T-helper 1 cell treated with Interleukin-12 subunit alpha and Interleukin-12 subunit beta and Interleukin-4 antibody, amounts not matched to agents 30 μg/mL and 1 μg/mL, for 36 hours (primary cell): ENCODE measurements at regions not wholly inside any gene's neighbourhood (a gene's known extent, or its start where the extent isn't known, plus 50 kb on each side); places are given as distances from the start of the nearest gene placed in this dataset.

Experiments
- H3K27ac Mint-ChIP-seq: one replicate; pipeline ENCODE4 v1.8.0; 2021; ENCODE audit warnings: mild to moderate bottlenecking, mixed read lengths
- H3K27me3 Mint-ChIP-seq: one replicate; pipeline ENCODE4 v1.8.0; 2021; ENCODE audit warnings: low read depth, mixed read lengths
- H3K36me3 Mint-ChIP-seq: one replicate; pipeline ENCODE4 v1.8.0; 2021; ENCODE audit warnings: low read depth, mixed read lengths
- H3K4me1 Mint-ChIP-seq: one replicate; pipeline ENCODE4 v1.8.0; 2021; ENCODE audit warnings: low read depth, mixed read lengths
- H3K4me3 Mint-ChIP-seq: one replicate; pipeline ENCODE4 v1.8.0; 2021; ENCODE audit warnings: mild to moderate bottlenecking, moderate library complexity, mixed read lengths
- H3K9me3 Mint-ChIP-seq: one replicate; pipeline ENCODE4 v1.8.0; 2021; ENCODE audit warnings: mixed read lengths

DNA sequence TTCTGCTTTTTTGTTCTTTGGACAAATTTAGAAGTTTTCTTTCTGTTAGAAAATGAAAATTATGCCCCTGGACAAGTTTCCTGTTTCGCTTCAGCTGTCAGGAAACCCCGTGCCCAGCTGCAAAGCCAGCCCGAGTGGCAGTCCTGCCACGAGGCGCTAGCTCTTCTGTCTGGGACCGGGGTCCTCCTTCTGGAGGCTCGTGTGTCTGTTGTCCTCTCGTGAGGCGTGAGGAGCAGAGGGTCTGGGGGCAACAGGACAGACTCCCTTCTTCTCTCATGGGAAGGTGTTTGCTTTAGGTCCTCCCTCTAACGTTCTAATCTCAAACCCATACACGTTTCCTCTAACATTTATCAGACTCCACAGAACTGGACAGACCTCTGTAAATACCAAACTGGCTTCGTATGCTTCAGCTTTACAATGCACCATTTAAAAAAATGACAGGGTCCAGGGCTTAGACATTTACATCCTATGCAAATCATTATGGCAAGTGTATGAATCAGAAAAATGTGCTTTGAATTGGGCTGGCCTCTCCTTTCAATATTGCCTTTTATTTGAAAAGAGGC, 184.5 kb upstream of the SHH start:
- Mint-ChIP-seq H3K27ac (no peak overlapping the region), H3K36me3 (peaks cover 2% of the 10 kb centered on the region), H3K27me3 (peaks cover 44% of the 10 kb centered on the region), H3K4me3 (no peak overlapping the region), H3K9me3 (no peaks in the 10 kb centered on the region), H3K4me1 (peaks cover 18% of the 10 kb centered on the region)

DNA sequence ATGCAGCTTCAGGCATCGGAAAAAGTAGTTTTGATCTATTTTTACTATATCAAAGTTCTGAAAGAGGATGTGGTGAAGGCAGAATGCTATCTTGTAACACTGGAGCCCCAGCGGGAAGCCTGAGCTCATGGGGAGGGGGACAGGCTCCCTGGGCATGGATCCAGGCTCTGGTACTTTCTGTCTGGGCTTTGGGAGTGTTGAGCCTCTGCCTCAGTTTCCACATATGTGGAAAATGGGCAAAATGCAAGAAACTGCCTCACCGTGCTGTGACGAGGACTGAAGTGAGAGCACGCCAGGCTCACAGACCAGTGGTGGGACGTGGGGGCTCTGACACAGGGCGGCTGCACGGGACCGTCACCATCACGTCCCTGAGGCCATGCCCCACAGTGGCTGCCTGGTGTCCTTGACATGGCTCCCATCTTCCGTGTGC, 182.9 kb upstream of the SHH start:
- Mint-ChIP-seq H3K27me3 (peaks cover 40% of the 10 kb centered on the region), H3K27ac (no peak overlapping the region), H3K4me1 (peaks cover 18% of the 10 kb centered on the region), H3K4me3 (no peak overlapping the region), H3K36me3 (peaks cover 2% of the 10 kb centered on the region), H3K9me3 (no peaks in the 10 kb centered on the region)

DNA sequence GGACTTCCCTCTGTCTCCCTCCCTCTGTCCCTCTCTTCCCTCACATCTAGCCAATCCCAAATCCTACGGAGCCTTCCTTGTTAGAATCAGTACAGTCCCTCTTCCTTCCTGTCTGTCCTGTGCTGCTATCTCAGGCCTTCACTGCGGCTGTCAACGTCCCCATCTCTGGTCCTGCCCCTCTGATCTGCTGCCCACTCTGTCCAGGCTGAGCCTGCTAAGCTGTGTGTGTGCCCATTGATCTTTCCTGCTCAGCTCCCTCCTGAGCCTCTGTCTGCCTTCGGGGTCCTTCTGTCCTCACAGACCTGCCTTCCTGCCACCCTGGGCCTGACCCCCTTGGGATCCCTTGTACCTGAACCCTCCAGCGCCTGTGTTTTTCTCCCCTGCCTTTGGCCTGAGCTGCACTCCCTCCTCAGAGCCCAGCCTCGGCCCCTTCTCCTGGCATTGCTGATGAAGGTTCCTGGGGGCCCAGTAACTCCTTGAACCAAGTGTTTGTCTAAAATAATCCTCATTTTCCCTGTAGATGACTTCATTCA, 182.1 kb upstream of the SHH start:
- Mint-ChIP-seq H3K36me3 (peaks cover 2% of the 10 kb centered on the region), H3K4me3 (no peak overlapping the region), H3K27ac (no peak overlapping the region), H3K9me3 (peaks cover 5% of the 10 kb centered on the region), H3K27me3 (peaks cover 40% of the 10 kb centered on the region), H3K4me1 (peaks cover 18% of the 10 kb centered on the region)

DNA sequence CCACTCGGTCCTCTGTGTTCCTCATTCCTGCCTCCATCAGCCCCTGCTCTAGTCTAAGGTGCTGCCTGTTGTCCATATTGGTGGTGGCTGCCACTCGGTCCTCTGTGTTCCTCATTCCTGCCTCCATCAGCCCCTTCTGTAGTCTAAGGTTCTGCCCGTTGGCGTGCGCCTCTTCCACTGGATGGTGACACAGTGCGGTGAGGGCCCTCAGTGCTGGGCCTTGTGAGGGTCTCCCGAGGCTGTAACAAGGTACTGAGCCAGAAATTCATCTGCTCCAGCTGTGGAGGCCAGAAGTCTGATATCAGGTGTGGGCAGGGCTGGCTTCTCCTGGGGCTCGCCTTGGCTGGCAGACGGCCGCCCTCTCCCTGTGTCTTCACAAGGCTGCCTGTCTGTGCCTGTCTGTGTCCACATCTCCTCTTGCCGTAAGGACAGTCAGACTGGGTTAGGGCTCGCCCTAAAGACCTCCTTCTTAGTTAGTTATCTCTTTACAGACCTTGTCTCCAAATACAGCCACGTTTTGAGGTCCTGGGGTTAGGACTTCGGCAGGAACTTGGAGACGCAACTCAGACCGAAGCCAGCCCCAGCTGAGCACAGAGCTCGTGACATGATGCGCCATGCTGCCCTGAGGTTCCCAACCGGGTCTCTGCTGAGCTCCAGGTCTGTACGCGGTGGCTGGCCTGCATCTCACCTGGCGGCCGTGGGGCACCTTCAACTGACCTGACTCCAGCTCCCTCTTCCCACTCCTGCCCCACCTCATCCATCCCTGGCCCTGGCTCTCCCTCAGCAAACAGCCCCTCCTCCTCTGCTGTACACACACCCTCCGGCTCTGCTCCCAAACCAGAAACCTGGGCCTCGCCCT, 181.4 kb upstream of the SHH start:
- peaks cover 18% of the 10 kb centered on the region for H3K4me1 Mint-ChIP-seq

DNA sequence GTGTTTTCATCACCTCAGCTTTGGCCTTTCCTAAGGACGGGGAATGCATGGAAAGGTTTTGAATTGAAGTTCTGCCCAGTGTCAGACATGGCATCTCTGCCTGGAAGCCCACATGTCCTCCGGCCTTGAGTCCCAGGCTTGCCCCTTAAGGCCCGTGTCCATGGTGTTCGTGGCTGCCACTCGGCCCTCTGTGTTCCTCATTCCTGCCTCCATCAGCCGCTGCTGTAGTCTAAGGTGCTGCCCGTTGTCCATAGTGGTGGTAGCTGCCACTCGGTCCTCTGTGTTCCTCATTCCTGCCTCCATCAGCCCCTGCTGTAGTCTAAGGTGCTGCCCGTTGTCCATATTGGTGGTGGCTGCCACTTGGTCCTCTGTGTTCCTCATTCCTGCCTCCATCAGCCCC, 180.7 kb upstream of the SHH start:
- Mint-ChIP-seq H3K4me1 (peaks cover 16% of the 10 kb centered on the region), H3K27me3 (peaks cover 39% of the 10 kb centered on the region), H3K9me3 (peaks cover 6% of the 10 kb centered on the region), H3K36me3 (peaks cover 2% of the 10 kb centered on the region), H3K4me3 (no peak overlapping the region), H3K27ac (no peak overlapping the region)

More for the DNA sequence above, 181.4 kb upstream of the SHH start:
- Mint-ChIP-seq H3K9me3 (peaks cover 6% of the 10 kb centered on the region), H3K4me3 (no peak overlapping the region), H3K27ac (no peak overlapping the region), H3K27me3 (peaks cover 40% of the 10 kb centered on the region), H3K36me3 (peaks cover 2% of the 10 kb centered on the region)

DNA sequence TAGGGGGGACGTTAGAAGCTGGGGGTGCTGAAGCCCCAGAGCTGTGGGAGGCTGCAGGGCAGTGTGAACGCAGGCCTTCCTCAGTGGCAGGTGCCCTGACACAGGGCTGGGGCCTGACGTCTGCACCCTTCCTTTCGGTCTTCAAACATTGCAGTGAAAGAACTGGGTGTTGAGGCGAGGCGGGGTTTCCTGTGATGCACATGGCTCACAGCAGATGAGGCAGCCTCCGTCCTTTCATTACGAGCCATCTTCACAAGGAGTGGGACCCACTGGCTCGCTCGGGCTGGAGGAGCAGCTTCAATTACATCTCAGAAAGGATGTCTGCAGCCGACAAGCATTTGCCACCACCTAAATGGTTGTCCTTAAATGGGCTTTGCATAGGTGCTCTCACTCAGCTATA, 180.3 kb upstream of the SHH start:
- H3K36me3 Mint-ChIP-seq: peaks cover 2% of the 10 kb centered on the region
- peaks cover 12% of the 10 kb centered on the region for H3K4me1 Mint-ChIP-seq
- peaks cover 6% of the 10 kb centered on the region for H3K9me3 Mint-ChIP-seq
- H3K4me3 Mint-ChIP-seq: no peak overlapping the region
- no peak overlapping the region for H3K27ac Mint-ChIP-seq
- H3K27me3 Mint-ChIP-seq: peaks cover 37% of the 10 kb centered on the region

DNA sequence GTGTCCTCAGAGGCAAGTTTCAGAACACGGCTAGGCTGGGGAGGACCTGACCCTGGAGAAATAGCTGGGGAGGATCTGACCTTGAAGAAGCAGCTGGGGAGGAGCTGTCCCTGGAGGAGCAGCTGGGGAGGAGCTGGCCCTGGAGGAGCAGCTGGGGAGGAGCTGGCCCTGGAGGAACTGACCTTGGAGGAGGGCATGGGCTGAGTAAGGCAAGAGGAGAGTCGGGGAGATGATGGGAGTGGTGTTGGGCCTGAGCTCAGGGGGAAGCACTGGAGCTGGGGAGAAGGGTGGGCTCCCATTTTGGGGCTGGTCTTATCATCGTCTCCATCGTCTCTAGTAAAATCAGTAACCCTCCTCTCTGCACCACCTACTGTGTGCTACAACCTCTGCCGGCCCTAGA, 179.8 kb upstream of the SHH start:
- no peaks in the 10 kb centered on the region for H3K36me3 Mint-ChIP-seq
- peaks cover 6% of the 10 kb centered on the region for H3K9me3 Mint-ChIP-seq
- H3K27ac Mint-ChIP-seq: no peak overlapping the region
- H3K27me3 Mint-ChIP-seq: peaks cover 35% of the 10 kb centered on the region
- H3K4me1 Mint-ChIP-seq: peaks cover 8% of the 10 kb centered on the region
- no peak overlapping the region for H3K4me3 Mint-ChIP-seq

DNA sequence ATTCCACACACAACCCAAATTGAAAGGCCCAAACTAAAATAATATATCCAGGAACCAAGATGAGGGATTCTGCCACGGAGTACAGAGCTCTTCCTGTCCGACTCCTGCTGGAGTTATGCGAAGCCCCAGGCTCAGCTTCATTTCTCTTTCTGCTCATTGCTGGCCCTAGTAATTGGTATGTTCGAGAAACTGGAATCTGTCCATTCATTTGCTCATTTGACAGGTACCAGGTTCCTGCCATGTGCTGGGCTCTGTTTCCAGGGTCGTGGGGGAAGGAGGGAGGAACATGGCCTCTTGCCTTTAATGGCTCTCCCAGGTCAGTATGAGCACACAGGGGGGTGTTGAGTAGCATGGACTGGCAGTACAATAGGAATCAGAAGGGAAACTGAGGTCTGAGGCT, 179.2 kb upstream of the SHH start:
- no peak overlapping the region for H3K27ac Mint-ChIP-seq
- peaks cover 2% of the 10 kb centered on the region for H3K4me1 Mint-ChIP-seq
- no peaks in the 10 kb centered on the region for H3K36me3 Mint-ChIP-seq
- H3K27me3 Mint-ChIP-seq: peaks cover 29% of the 10 kb centered on the region
- no peak overlapping the region for H3K4me3 Mint-ChIP-seq
- H3K9me3 Mint-ChIP-seq: peaks cover 6% of the 10 kb centered on the region

DNA sequence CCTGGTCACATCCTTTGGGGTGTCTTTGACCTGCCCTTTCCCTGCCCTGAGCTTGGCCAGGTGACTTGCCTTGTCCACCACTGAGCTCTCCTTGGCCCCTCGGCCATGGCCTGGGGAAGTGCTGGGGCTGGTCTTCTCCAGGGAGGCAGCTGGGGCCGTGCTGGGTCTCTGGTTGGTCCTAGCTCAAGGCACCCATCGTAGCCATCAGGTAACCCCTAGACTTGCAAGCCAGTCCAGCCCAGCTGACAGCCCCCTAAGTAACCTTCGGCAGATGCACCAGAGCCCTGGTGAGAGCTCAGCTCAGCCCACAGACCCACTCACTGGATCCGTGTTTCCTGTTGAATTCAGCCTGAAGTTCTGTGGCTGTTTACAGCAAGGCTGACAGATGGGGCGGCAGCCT, 176.2 kb upstream of the SHH start:
- Mint-ChIP-seq H3K27me3 (peaks cover 10% of the 10 kb centered on the region), H3K4me3 (no peak overlapping the region), H3K36me3 (no peaks in the 10 kb centered on the region), H3K27ac (no peak overlapping the region), H3K4me1 (no peaks in the 10 kb centered on the region), H3K9me3 (peaks cover 6% of the 10 kb centered on the region)

DNA sequence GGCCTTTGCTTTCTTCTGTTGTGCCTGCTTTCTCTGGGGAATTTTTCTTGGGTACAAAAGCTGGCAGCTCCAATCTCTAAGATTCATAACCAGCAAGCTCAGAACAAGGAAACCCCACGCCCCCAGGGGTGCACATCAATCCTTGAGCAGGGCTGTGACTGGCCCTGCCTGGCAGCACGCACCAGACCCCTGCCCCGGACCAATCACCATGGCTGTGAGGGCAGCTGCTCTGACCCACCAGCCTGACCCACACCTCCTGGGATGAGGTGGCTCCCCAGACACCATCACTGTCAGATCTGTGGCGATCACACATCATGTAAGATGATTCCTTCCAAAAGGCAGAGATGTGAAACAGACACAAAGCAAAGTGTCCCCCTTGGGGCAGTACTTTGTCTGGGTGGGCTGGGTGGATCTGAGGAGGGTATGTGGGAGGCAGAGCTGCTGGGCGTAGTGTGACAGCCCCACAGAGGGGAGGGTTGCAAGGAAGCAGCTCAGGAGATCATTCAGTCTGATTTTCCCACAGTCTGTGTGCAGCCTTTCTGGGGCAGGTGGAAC, 175.5 kb upstream of the SHH start:
- Mint-ChIP-seq H3K27ac (no peak overlapping the region), H3K36me3 (no peaks in the 10 kb centered on the region), H3K27me3 (peaks cover 7% of the 10 kb centered on the region), H3K4me1 (no peaks in the 10 kb centered on the region), H3K4me3 (no peak overlapping the region), H3K9me3 (peaks cover 6% of the 10 kb centered on the region)

DNA sequence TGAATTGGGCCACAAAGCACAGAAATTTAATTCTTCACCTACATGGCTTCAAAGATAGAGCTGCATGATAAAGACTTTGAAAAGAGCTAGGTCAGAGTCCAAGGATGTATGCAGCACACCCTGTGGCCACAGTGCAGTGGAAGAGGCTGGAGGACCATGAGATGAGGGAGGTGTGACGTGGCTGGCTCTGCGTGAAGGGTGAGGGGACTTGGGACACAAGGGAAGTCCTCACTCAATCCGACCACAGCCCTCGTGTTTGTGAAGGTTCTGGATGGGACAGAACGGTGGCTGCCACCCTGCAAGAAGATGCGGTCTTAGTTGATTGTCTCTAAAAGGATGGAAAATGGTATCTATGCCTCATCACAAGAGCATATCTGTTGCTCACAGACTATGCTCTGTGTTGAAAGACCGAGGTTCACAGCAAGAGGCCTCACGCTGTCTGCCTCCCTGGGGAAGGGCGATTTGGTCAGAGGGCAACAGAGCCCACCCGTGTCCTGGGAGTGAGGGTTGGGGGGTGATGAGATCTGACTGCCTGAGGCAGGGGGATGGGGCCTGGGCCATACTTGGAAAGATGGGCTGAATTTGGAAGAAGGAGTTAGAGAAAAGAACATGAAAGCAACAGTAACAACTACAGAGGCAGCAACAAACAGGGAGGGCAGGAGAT, 174.4 kb upstream of the SHH start:
- no peaks in the 10 kb centered on the region for H3K36me3 Mint-ChIP-seq
- peaks cover 7% of the 10 kb centered on the region for H3K27me3 Mint-ChIP-seq
- no peaks in the 10 kb centered on the region for H3K4me1 Mint-ChIP-seq
- H3K27ac Mint-ChIP-seq: no peak overlapping the region
- H3K9me3 Mint-ChIP-seq: peaks cover 6% of the 10 kb centered on the region
- H3K4me3 Mint-ChIP-seq: no peak overlapping the region

DNA sequence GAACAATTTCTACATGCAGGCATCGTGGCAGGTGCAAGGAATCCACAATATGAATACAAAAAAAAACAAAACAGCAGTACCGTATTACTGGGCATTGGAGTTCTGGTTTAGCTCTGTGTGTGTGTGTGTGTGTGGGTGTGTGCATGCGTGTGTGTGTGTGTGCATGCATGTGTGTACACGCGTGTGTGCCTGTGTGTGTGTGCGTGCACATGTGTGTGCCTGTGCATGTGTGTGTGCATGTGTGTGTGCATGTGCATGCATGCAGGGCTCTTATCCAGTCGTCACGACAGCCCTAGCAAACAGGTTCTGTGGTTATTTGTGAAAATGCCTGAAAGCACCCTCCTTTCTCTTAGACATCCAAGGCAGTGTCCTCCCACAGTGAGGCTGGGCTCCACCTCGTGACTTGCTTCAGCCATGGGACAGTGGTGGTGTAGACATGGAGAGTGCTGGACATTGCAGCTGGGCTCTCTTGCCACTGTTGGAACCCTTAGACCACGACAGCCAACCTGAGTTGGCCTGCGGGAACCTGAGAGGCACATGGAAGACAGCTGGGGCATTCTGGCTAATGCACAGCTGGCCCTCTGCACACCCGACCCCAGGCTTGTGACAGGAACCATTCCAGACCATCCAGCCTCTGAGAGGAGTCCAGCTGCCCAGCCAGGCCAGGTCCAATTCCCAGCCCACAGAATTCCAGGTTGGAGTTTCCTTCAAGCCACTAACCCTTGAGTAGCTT, 173.4 kb upstream of the SHH start:
- Mint-ChIP-seq H3K27me3 (peaks cover 7% of the 10 kb centered on the region), H3K4me3 (no peak overlapping the region), H3K36me3 (no peaks in the 10 kb centered on the region), H3K4me1 (no peaks in the 10 kb centered on the region), H3K27ac (no peak overlapping the region), H3K9me3 (peaks cover 6% of the 10 kb centered on the region)

DNA sequence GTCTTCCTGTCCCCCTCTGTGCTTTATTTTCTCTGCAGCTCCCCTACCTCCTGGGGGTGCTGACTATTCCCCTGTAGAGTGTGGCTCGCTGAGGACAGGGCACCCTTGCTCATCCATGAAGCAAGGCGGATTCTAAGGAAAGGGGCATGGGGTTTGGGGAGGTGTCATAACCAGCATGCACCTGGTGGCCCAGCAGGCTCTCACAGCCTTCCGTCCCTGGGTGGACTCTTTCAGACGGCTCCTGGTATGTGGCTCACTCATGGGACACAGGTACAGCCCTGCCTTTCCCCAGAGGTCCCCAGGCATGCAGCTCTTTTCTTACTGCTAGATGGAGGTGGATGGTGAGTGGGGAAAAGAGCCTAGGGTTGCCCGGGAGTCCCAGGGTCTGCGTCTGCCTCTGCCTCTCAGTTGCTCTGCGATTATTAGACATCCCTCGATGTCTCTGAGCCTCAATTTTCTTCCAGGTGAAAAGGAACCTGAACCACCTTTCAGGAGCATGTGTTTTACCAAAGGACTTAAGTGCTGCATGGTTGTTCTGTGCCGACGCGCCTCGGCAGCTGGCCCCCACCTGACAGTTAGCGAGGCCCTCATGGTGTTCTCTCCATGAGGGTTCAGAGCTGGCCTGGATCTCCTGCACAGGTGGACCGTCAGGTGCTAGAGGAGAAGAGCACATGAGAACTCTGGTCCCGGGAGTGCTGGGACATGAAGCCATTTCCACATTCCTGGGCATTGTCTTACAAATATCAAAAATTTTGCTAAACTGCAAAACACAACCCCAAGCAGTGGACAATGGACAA, 172.5 kb upstream of the SHH start:
- Mint-ChIP-seq H3K27me3 (peaks cover 7% of the 10 kb centered on the region), H3K36me3 (no peaks in the 10 kb centered on the region), H3K4me3 (no peak overlapping the region), H3K9me3 (peaks cover 6% of the 10 kb centered on the region), H3K27ac (no peak overlapping the region), H3K4me1 (no peaks in the 10 kb centered on the region)
